ENCODE measurements at regions not wholly inside any gene's neighbourhood (a gene's known extent, or its start where the extent isn't known, plus 50 kb on each side); places are given as distances from the start of the nearest gene placed in this dataset.
"Not testable (repeated sequence)": the region's sequence is repeated elsewhere in the genome, so short reads cannot be mapped to it uniquely, and the experiment has no call there.

GRCh38 chr13:87736849-87737385 lies 65.7 kb downstream of the SLITRK5 start:
- DNase-seq, result no peak

- no peak for DNase-seq
Observed at GRCh38 chr13:87754097-87754496, 82.9 kb downstream of the SLITRK5 start.

DNA sequence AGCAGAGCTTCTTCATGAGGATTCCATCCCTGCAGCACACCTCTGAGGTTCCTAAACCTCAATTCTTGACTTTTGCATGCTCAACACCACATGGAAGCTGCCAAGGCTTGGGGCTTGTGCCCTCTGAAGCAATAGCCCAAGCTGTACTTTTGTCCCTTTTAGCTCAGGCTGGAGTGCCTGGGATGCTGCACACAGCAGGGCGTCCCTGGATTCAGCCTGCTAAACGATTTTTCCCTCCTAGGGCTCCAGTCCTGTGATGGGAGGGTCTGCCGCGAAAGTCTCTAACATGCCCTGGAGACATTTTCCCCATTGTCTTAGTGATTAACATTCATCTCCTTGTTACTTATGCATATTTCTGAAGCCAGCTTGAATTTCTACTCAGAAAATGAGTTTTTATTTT lies 98.3 kb downstream of the SLITRK5 start:
- no peak for DNase-seq

DNA sequence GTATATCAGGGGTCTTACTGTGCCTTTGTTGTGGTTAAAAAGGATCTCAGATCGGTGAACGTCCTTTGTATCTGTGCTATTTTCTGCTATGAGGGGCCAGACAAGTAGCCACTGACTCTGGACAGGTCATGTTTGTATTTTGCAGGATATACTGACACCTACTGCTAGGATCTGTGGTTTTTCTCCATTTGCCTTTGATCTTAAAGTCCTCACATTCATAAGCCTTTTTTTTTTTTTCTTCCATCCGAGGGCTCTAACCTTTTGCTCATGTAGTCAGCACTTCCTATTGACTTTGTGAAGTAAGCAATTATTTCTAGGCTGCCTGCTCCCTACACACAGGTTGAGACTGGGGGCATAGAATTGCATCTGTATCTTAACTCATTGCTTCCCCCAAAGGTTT lies 106.2 kb downstream of the SLITRK5 start:
- DNase-seq, result no peak

DNA sequence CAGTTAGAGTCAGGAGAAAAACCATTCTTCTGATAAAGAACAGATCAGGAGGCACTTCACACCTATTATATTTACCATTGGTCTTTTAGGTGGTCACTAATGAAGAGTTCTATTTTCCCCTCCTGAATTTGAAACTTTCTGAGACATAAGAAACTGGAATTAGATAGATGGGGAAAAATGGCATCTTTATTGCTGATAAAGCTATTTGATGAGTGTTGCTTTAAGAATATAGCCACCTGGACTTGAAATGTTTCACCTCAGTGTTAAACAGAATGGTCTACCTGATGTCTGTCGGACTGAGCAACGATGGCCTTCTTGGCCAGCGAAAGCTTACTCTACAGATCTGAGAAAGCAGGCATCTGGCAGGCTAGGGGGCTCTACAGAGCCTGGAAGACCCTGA lies 107.0 kb downstream of the SLITRK5 start:
- DNase-seq, result no peak

- no peak for DNase-seq
Observed at GRCh38 chr13:87779426-87779825, 108.3 kb downstream of the SLITRK5 start.

GRCh38 chr13:87783366-87783765 lies 112.2 kb downstream of the SLITRK5 start:
- DNase-seq, result no peak

GRCh38 chr13:87788363-87788762 lies 117.2 kb downstream of the SLITRK5 start:
- DNase-seq, result no peak

DNA sequence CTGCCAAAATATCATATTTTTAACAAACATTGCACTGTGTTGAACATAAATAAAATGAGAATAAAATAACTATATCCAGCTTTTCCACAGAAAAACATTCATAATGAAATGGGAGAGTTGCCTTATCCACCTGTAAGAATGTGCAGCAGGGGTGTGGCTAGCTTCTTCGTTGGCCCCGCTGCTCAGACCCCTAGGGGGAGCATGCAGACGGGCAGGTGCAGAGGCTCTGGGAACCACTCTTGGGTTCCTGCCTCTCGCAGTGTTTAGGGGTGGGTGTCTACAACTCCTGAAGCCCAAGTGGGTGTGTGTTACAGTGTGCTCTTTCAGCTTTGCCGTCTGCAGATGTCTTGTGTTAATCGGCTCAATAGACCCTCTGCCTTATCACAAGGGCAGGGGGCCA lies 121.7 kb downstream of the SLITRK5 start:
- no peak for DNase-seq

DNA sequence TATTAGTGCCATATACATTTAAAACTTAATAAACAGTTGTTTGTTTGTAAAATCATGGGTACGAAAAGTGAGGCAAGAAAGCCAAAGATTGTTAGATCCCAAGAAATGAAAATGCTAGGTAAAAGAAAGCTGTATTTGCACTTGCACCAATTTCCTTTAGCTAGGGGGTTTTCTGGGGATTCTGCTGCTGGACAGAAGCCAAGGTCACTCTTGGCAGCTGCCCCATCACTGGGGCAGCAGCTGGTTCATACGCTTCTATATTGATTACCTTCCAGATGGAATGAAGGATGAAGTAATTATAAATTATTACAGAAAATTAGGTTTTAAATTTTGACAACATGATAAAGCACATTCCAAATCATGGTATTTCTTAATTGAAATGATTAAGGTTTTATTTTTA lies 127.4 kb downstream of the SLITRK5 start:
- DNase-seq, result no peak

DNA sequence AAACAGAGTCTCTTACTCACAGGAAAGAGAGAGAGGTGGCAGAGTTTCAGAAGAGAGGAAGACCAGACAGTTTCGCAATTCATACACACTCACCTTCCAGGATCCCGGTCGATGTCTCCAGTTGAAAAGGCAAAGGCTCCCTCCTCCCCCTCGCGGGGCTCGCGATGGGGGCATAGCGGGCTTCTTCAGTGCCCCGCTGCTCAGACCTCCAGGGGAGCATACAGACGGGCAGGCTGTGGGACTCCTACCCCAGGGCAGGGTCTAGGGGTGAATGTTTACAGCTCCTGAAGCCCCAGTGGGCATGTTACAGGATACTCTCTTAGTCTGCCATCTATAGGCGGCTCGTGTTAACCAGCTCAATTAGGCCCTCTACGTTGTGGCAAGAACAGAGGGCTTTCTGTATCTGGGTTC lies 139.2 kb downstream of the SLITRK5 start:
- no peak for DNase-seq

GRCh38 chr13:87810920-87811344 lies 139.8 kb downstream of the SLITRK5 start:
- DNase-seq, result no peak

DNA sequence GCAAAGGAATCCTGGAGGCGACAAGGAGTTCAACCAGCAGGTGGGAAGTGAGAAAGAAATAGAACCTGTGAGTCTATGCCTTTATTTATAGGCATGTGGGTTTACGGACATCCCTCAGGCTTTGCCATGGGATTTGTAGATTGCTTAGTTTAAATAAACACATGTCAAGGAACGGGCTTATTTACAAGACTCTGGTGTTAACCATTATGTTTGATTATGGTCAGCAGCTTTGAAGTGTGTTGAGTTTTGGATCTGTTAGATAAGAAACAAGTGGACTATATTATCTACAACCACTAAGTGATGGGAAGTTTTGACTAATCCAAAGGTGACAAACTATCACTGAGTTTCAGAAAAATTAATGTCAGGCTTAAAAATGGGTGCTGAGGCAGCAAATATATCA lies 143.2 kb downstream of the SLITRK5 start:
- no peak for DNase-seq

GRCh38 chr13:87820241-87820640 lies 149.1 kb downstream of the SLITRK5 start:
- DNase-seq, result no peak

DNA sequence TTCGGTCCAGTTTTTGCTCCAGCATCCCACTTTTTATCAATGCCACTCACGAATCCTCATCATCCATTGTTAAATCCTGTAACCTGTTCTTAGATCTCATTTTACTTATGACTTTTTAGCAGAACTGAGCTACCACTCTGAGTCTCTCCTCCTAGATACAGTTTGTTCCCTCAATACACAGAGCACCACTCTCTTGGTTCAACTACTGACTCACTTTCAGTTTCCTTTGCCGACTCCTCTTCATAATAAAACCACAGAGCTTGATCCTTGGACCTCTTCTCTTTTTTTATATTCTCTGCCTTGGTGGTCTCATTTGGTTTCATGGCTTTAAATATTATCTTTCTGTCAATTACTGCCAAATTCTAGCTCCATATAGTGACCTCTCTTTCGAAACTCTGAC lies 150.3 kb downstream of the SLITRK5 start:
- no peak for DNase-seq

GRCh38 chr13:87826301-87826700 lies 155.1 kb downstream of the SLITRK5 start:
- DNase-seq, result not testable (repeated sequence)

DNA sequence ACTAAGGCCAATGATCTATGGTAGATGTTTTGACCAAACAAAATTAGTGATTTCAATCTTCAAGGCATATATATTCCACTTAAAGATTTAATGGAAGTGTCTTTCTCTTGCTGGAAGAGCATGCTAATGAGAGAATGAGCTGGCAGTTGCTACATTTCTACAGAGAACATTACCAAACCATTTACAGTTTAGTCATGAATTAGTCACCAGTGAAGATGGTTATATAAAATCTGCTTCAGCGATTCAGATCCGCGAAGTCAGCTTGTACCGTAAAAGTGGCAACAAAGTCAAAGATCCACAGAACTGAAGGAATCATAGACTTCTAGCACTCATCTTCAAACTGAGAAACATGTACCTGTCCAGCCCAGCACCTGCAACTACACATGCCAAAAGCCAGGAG lies 156.3 kb downstream of the SLITRK5 start:
- DNase-seq, result no peak

GRCh38 chr13:87837522-87837921 lies 166.4 kb downstream of the SLITRK5 start:
- no peak for DNase-seq

GRCh38 chr13:87837946-87838345 lies 166.8 kb downstream of the SLITRK5 start:
- no peak for DNase-seq

GRCh38 chr13:87851410-87851809 lies 180.2 kb downstream of the SLITRK5 start:
- no peak for DNase-seq

DNA sequence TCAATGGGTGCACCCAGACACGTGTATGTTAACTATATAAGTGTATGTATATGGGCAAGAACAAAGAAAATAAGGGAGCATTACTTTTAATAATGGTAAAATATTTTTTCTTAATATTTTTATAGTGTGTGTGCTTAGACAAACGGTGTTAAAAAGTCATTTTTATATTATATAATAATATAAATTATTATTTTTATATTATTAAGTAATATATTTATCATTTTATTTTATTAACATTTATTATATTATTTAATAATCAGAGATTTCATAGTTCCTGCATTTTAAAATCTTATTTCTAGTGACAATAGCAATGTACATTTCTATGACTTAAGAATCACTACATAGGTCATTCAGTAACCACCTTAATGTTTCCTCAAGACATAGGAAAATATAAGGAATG lies 184.4 kb downstream of the SLITRK5 start:
- DNase-seq, result no peak

- no peak for DNase-seq
Observed at GRCh38 chr13:87859261-87859660, 188.1 kb downstream of the SLITRK5 start.

DNA sequence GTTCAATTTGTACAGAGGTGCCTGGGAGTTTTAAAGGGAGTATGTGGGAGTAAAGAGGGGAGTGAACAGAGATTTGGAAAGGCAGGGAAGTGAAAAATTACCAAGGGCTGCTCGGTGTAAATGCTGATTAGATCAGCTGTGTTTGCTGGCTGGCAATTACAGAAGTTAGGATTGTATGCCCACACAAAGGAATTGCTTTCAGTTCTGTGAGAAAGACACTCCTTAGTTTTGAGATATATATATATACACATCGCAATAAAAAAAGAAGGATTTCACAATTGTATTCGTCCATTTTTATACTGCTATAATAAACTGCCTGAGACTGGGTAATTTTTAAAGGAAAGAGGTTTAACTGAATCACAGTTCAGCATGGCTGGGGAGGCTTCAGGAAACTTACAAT lies 196.3 kb downstream of the SLITRK5 start:
- DNase-seq, result no peak

DNA sequence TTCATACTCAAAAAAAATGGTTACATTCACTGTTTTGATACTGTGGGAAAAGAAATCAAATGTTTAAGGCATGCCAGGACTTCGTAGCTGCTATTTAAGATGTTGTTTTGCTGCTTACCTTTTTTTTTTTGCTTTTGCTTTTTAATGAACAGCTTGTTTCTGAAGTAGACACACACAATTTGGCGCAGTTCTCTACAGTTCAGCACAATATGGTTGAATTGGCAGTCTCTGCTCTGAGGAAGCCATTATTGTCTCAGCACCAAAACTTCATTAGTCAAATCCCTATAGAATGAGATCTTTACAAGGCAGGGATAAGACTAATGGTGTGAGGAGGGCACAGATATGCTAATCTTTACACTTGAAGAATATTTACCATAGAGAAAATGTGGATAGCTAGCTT lies 197.6 kb downstream of the SLITRK5 start:
- DNase-seq, result no peak

GRCh38 chr13:87872813-87873212 lies 201.6 kb downstream of the SLITRK5 start:
- DNase-seq, result no peak

GRCh38 chr13:87877477-87877876 lies 206.3 kb downstream of the SLITRK5 start:
- DNase-seq, result no peak

Measured in CD4-positive, alpha-beta T cell treated with Interleukin-6 for 4 hours (primary cell).